BJ (cell line): ENCODE measurements at regions not wholly inside any gene's neighbourhood (a gene's known extent, or its start where the extent isn't known, plus 50 kb on each side); places are given as distances from the start of the nearest gene placed in this dataset.

Experiments
- CTCF ChIA-PET: fragments of 350-600 bp; formaldehyde crosslinking; extraction: SDS; loops from one replicate; lab custom pipeline; 2021; ENCODE audit warnings: antibody characterized with exemption, inconsistent platforms; lab: Yijun Ruan, JAX
- POLR2A ChIA-PET: fragments of 300-600 bp; sonication (Branson Sonifier 250); formaldehyde crosslinking; extraction: SDS; loops from one replicate; lab custom pipeline; 2021; ENCODE audit warnings: antibody characterized with exemption; lab: Charles Lee
- DNase-seq: peaks from one replicate; pipeline ENCODE4 v3.0.0-alpha.2; 2011; ENCODE audit warnings: low read depth
- H3K27me3 ChIP-seq: 2 replicates; pipeline ENCODE4 v1.6.0; 2011; ENCODE audit warnings: low read length; ENCODE audit not compliant: control insufficient read depth, insufficient read depth
- H3K36me3 ChIP-seq: 2 replicates; pipeline ENCODE4 v1.5.1; 2011; ENCODE audit warnings: low read length; ENCODE audit not compliant: control insufficient read depth, insufficient read depth
- H3K4me3 ChIP-seq: 2 replicates; pipeline ENCODE4 v1.5.1; 2011; ENCODE audit warnings: low read depth, mild to moderate bottlenecking, control low read depth, low read length
- CTCF ChIP-seq: IDR thresholded peaks from 2 replicates; pipeline ENCODE4 v1.5.1; 2011; ENCODE audit warnings: low read depth, mild to moderate bottlenecking, control low read depth, inconsistent platforms, low read length, moderate library complexity; ENCODE audit not compliant: insufficient read depth

GRCh38 chr13:66102864-66103263, 1127.3 kb downstream of the PCDH9 start:
- H3K4me3 ChIP-seq: no peak overlapping the region
- no peak for DNase-seq
- TF ChIP-seq CTCF: no peak
- POLR2A ChIA-PET: no interaction called here
- no peaks in the 10 kb centered on the region for H3K36me3 ChIP-seq
- CTCF ChIA-PET: no interaction called here
- H3K27me3 ChIP-seq: no peaks in the 10 kb centered on the region

- Histone ChIP-seq H3K4me3 (no peak overlapping the region), H3K27me3 (no peaks in the 10 kb centered on the region), H3K36me3 (no peaks in the 10 kb centered on the region)
- DNase-seq: no peak
- TF ChIP-seq CTCF: no peak
- POLR2A ChIA-PET: interaction anchor here (0.6 kb wide), 1 partner anchor 447 kb away, joined by 4 read pairs; no protein-coding TSS in a partner anchor
- CTCF ChIA-PET: no interaction called here
Observed at GRCh38 chr13:66099825-66100224, 1130.3 kb downstream of the PCDH9 start.

GRCh38 chr13:66098931-66099628, 1131.1 kb downstream of the PCDH9 start:
- ChIA-PET POLR2A (interaction anchor here (0.6 kb wide), 1 partner anchor 447 kb away, joined by 4 read pairs; no protein-coding TSS in a partner anchor), CTCF (no interaction called here)
- H3K36me3 ChIP-seq: no peaks in the 10 kb centered on the region
- no peak for TF ChIP-seq CTCF
- DNase-seq: no peak
- H3K27me3 ChIP-seq: no peaks in the 10 kb centered on the region
- no peak overlapping the region for H3K4me3 ChIP-seq

- POLR2A ChIA-PET: no interaction called here
- CTCF ChIA-PET: no interaction called here
- Histone ChIP-seq H3K27me3 (no peaks in the 10 kb centered on the region), H3K4me3 (no peak overlapping the region), H3K36me3 (no peaks in the 10 kb centered on the region)
- DNase-seq: no peak
- TF ChIP-seq CTCF: no peak
Observed at GRCh38 chr13:66089711-66090110, 1140.4 kb downstream of the PCDH9 start.

GRCh38 chr13:66087269-66087710, 1142.8 kb downstream of the PCDH9 start:
- H3K36me3 ChIP-seq: no peaks in the 10 kb centered on the region
- H3K27me3 ChIP-seq: no peaks in the 10 kb centered on the region
- no peak for TF ChIP-seq CTCF
- H3K4me3 ChIP-seq: no peak overlapping the region
- POLR2A ChIA-PET: no interaction called here
- CTCF ChIA-PET: no interaction called here
- no peak for DNase-seq
